ENCODE measurements at regions not wholly inside any gene's neighbourhood (a gene's known extent, or its start where the extent isn't known, plus 50 kb on each side); places are given as distances from the start of the nearest gene placed in this dataset.
A peak's percentile ranks its signal among the peaks of the same experiment; 100 is the strongest.

- no peak for FAIRE-seq
- no peak for DNase-seq (ENCODE audit: insufficient read length, low spot score)
- no peak for TF ChIP-seq POLR2A (IDR thresholded peaks at IDR 0.05; ENCODE audit: low read depth, low read length)
These were observed 1730.3 kb upstream of the TENM3 start for GRCh38 chr4:180512801-180513475.

- no peak for DNase-seq (ENCODE audit: insufficient read length, low spot score)
- TF ChIP-seq POLR2A (IDR thresholded peaks at IDR 0.05; ENCODE audit: low read depth, low read length) = no peak
- no peak for FAIRE-seq
These were observed 1724.3 kb upstream of the TENM3 start for GRCh38 chr4:180518906-180519305.

- DNase-seq (ENCODE audit: insufficient read length, low spot score) (no peak), FAIRE-seq (no peak)
- TF ChIP-seq POLR2A (IDR thresholded peaks at IDR 0.05; ENCODE audit: low read depth, low read length) = no peak
These were observed 1722.0 kb upstream of the TENM3 start for GRCh38 chr4:180521181-180521580.

GRCh38 chr4:180525523-180526077 lies 1717.6 kb upstream of the TENM3 start:
- TF ChIP-seq POLR2A (IDR thresholded peaks at IDR 0.05; ENCODE audit: low read depth, low read length) = no peak
- FAIRE-seq = no peak
- DNase-seq (ENCODE audit: insufficient read length, low spot score) = no peak

- FAIRE-seq = no peak
- TF ChIP-seq POLR2A (IDR thresholded peaks at IDR 0.05; ENCODE audit: low read depth, low read length) = no peak
- DNase-seq (ENCODE audit: insufficient read length, low spot score) = no peak
These were observed 1715.2 kb upstream of the TENM3 start for GRCh38 chr4:180528003-180528402.

GRCh38 chr4:180530787-180531186 lies 1712.4 kb upstream of the TENM3 start:
- DNase-seq (ENCODE audit: insufficient read length, low spot score) (no peak), FAIRE-seq (no peak)
- no peak for TF ChIP-seq POLR2A (IDR thresholded peaks at IDR 0.05; ENCODE audit: low read depth, low read length)

- no peak for FAIRE-seq
- DNase-seq (ENCODE audit: insufficient read length, low spot score) = no peak
- TF ChIP-seq POLR2A (IDR thresholded peaks at IDR 0.05; ENCODE audit: low read depth, low read length) = no peak
These were observed 1710.5 kb upstream of the TENM3 start for GRCh38 chr4:180532691-180533090.

GRCh38 chr4:180538384-180539057 lies 1704.7 kb upstream of the TENM3 start:
- no peak for DNase-seq (ENCODE audit: insufficient read length, low spot score)
- no peak for TF ChIP-seq POLR2A (IDR thresholded peaks at IDR 0.05; ENCODE audit: low read depth, low read length)
- no peak for FAIRE-seq

- FAIRE-seq (no peak), DNase-seq (ENCODE audit: insufficient read length, low spot score) (no peak)
- no peak for TF ChIP-seq POLR2A (IDR thresholded peaks at IDR 0.05; ENCODE audit: low read depth, low read length)
These were observed 1703.9 kb upstream of the TENM3 start for GRCh38 chr4:180539284-180539683.

- no peak for TF ChIP-seq POLR2A (IDR thresholded peaks at IDR 0.05; ENCODE audit: low read depth, low read length)
- DNase-seq (ENCODE audit: insufficient read length, low spot score) = no peak
- no peak for FAIRE-seq
These were observed 1701.5 kb upstream of the TENM3 start for GRCh38 chr4:180541678-180542077.

GRCh38 chr4:180542445-180543100 lies 1700.6 kb upstream of the TENM3 start:
- TF ChIP-seq POLR2A (IDR thresholded peaks at IDR 0.05; ENCODE audit: low read depth, low read length) = no peak
- DNase-seq (ENCODE audit: insufficient read length, low spot score) = peak; percentile 2
- peak; percentile 73 for FAIRE-seq

- TF ChIP-seq POLR2A (IDR thresholded peaks at IDR 0.05; ENCODE audit: low read depth, low read length) = no peak
- DNase-seq (ENCODE audit: insufficient read length, low spot score) (no peak), FAIRE-seq (no peak)
These were observed 1693.1 kb upstream of the TENM3 start for GRCh38 chr4:180550106-180550505.

GRCh38 chr4:180557348-180557747 lies 1685.9 kb upstream of the TENM3 start:
- FAIRE-seq = no peak

GRCh38 chr4:180557950-180558349 lies 1685.3 kb upstream of the TENM3 start:
- no peak for FAIRE-seq
- TF ChIP-seq POLR2A (IDR thresholded peaks at IDR 0.05; ENCODE audit: low read depth, low read length) = no peak
- DNase-seq (ENCODE audit: insufficient read length, low spot score) = no peak

More at GRCh38 chr4:180557348-180557747, 1685.9 kb upstream of the TENM3 start:
- no peak for DNase-seq (ENCODE audit: insufficient read length, low spot score)
- no peak for TF ChIP-seq POLR2A (IDR thresholded peaks at IDR 0.05; ENCODE audit: low read depth, low read length)
